A549 (cell line): ENCODE measurements at regions not wholly inside any gene's neighbourhood (a gene's known extent, or its start where the extent isn't known, plus 50 kb on each side); places are given as distances from the start of the nearest gene placed in this dataset.
"Not testable (repeated sequence)": the region's sequence is repeated elsewhere in the genome, so short reads cannot be mapped to it uniquely, and the experiment has no call there.

Experiments
- ATAC-seq, 2 experiments: fragments of 200-7000 bp in 1 of 2; fragments of >200 bp in 1 of 2; cut with Nextera tagmentation in 1 of 2; cut with Tn5 transposase in 1 of 2; 3 replicates each; pipeline versions ENCODE4 v1.8.0 to v1.9.1; 2018 to 2020; ENCODE audit warnings: mild to moderate bottlenecking in 1 of 2, moderate library complexity in 1 of 2
- CTCF ChIA-PET: fragments of 300-600 bp; sonication (Branson Sonifier 250); formaldehyde crosslinking; extraction: SDS; loops from one replicate; lab custom pipeline; 2021; ENCODE audit warnings: antibody characterized with exemption, inconsistent platforms; lab: Yijun Ruan, JAX
- POLR2A ChIA-PET: fragments of 350-600 bp; formaldehyde crosslinking; extraction: SDS; loops from one replicate; lab custom pipeline; 2021; ENCODE audit warnings: antibody characterized with exemption, inconsistent platforms; lab: Yijun Ruan, JAX
- DNase-seq, 2 experiments: peaks; one replicate each; pipeline versions ENCODE4 v3.0.0 to v3.0.0-alpha.2; 2011 to 2016; ENCODE audit warnings: low read depth in 1 of 2, low spot score in 1 of 2
- FAIRE-seq: peaks from 2 replicates; lab custom pipeline; 2011; peaks lifted over from hg19 to GRCh38; lab: Jason Lieb, UNC
- H3K27ac ChIP-seq, 2 experiments: fragments of >200 bp; sonication (Bioruptor Twin); formaldehyde crosslinking; 3 replicates each; pipeline ENCODE4 v1.5.1; 2016 to 2017
- H3K4me1 ChIP-seq: fragments of >200 bp; sonication (Bioruptor Twin); formaldehyde crosslinking; 3 replicates; pipeline ENCODE4 v1.6.1; 2016
- H3K4me2 ChIP-seq: fragments of >200 bp; sonication (Bioruptor Twin); formaldehyde crosslinking; 3 replicates; pipeline ENCODE4 v1.6.1; 2016
- H3K4me3 ChIP-seq: fragments of >200 bp; sonication (Bioruptor Twin); formaldehyde crosslinking; 3 replicates; pipeline ENCODE4 v1.5.1; 2016
- H3K9me3 ChIP-seq: fragments of >200 bp; sonication (Bioruptor Twin); formaldehyde crosslinking; 3 replicates; pipeline ENCODE4 v1.6.1; 2016
- EHMT2 ChIP-seq: fragments of 200-600 bp; sonication (generic); IDR thresholded peaks from 2 replicates; pipeline ENCODE4 v1.6.1; 2016; ENCODE audit warnings: antibody characterized with exemption, low read depth, mild to moderate bottlenecking, moderate library complexity
- ELK1 ChIP-seq: fragments of 150-350 bp; IDR thresholded peaks from 2 replicates; pipeline ENCODE4 v1.6.1; 2014; ENCODE audit warnings: low read depth, mild to moderate bottlenecking, low read length
- FOSL2 ChIP-seq, 2 experiments: fragments of 450-650 bp in 1 of 2; fragments of >200 bp in 1 of 2; sonication (Bioruptor Twin) in 1 of 2; formaldehyde crosslinking; IDR thresholded peaks; 2 replicates each; pipeline versions ENCODE4 v1.5.0 to v1.6.1; 2016 to 2020; ENCODE audit warnings: mild to moderate bottlenecking in 1 of 2, moderate library complexity in 1 of 2
- HOXB13 ChIP-seq: fragments of 250-450 bp; sonication (Bioruptor Pico); IDR thresholded peaks from 2 replicates; pipeline ENCODE4 v1.5.0; 2020; ENCODE audit warnings: low read depth, mild to moderate bottlenecking, moderate library complexity
- HOXB5 ChIP-seq: fragments of 250-450 bp; sonication (Bioruptor Pico); IDR thresholded peaks from 2 replicates; pipeline ENCODE4 v1.5.0; 2020; ENCODE audit warnings: mild to moderate bottlenecking, moderate library complexity
- JUN ChIP-seq, 2 experiments: fragments of >200 bp; sonication (Bioruptor Twin); formaldehyde crosslinking; IDR thresholded peaks; 2 replicates in 1 of 2; 3 replicates in 1 of 2; pipeline ENCODE4 v1.6.1; 2016 to 2017
- JUNB ChIP-seq: fragments of >200 bp; sonication (Bioruptor Twin); formaldehyde crosslinking; IDR thresholded peaks from 2 replicates; pipeline ENCODE4 v1.6.1; 2016
- MAFK ChIP-seq: fragments of 450-650 bp; IDR thresholded peaks from 2 replicates; pipeline ENCODE4 v1.6.1; 2014; ENCODE audit not compliant: partially characterized antibody
- PHF8 ChIP-seq: fragments of 200-600 bp; sonication (generic); IDR thresholded peaks from 2 replicates; pipeline ENCODE4 v1.6.1; 2016; ENCODE audit warnings: low read depth, mild to moderate bottlenecking, antibody characterized with exemption, moderate library complexity, borderline replicate concordance
- POLR2A ChIP-seq: IDR thresholded peaks from 2 replicates; pipeline ENCODE4 v1.6.1; 2012; ENCODE audit warnings: mild to moderate bottlenecking, low read length
- POLR2AphosphoS2 ChIP-seq: conservative IDR thresholded peaks from 2 replicates; pipeline ENCODE4 v1.6.1; 2012; ENCODE audit warnings: low read length, improper control_type of control experiment, inconsistent platforms
- RAD21 ChIP-seq, 2 experiments: fragments of >200 bp in 1 of 2; sonication (Bioruptor Twin) in 1 of 2; formaldehyde crosslinking in 1 of 2; IDR thresholded peaks in 1 of 2; conservative IDR thresholded peaks in 1 of 2; 2 replicates in 1 of 2; 3 replicates in 1 of 2; pipeline ENCODE4 v1.6.1; 2012 to 2018; ENCODE audit warnings: inconsistent platforms in 1 of 2
- RCOR1 ChIP-seq: fragments of 150-350 bp; IDR thresholded peaks from 2 replicates; pipeline ENCODE4 v1.6.1; 2014; ENCODE audit warnings: antibody characterized with exemption, low read length, low read depth
- RNF2 ChIP-seq: fragments of 200-600 bp; sonication (generic); IDR thresholded peaks from 2 replicates; pipeline ENCODE4 v1.6.1; 2016; ENCODE audit warnings: low read depth, mild to moderate bottlenecking, antibody characterized with exemption, moderate library complexity, borderline replicate concordance
- SMC3 ChIP-seq: fragments of >200 bp; sonication (Bioruptor Twin); formaldehyde crosslinking; IDR thresholded peaks from 3 replicates; pipeline ENCODE4 v1.6.1; 2018; ENCODE audit warnings: inconsistent platforms
- SREBF2 ChIP-seq: fragments of 450-650 bp; IDR thresholded peaks from 2 replicates; pipeline ENCODE4 v1.6.1; 2014; ENCODE audit warnings: mild to moderate bottlenecking, moderate library complexity
- USF2 ChIP-seq: fragments of 450-650 bp; IDR thresholded peaks from 2 replicates; pipeline ENCODE4 v1.6.1; 2014; ENCODE audit warnings: antibody characterized with exemption
- ZC3H11A ChIP-seq: fragments of 450-650 bp; IDR thresholded peaks from 2 replicates; pipeline ENCODE4 v1.6.1; 2014; ENCODE audit warnings: antibody characterized with exemption, mild to moderate bottlenecking
- ZSCAN20 ChIP-seq: fragments of 250-450 bp; sonication (Bioruptor Pico); IDR thresholded peaks from 2 replicates; pipeline ENCODE4 v1.8.0; 2022; ENCODE audit warnings: mild to moderate bottlenecking, moderate library complexity
- WGBS: methylation state at CpG from one replicate; pipeline ENCODE4 v1.1.6; 2017; ENCODE audit errors: missing lambda C conversion rate; 5-methylcytosine and 5-hydroxymethylcytosine counted together
- TF ChIP-seq, protein P1 (sequence below): IDR thresholded peaks from 2 replicates; pipeline ENCODE4 v1.6.1; 2012
- TF ChIP-seq, protein P2 (sequence below): IDR thresholded peaks from 2 replicates; pipeline ENCODE4 v1.6.1; 2012; ENCODE audit warnings: low read depth, borderline replicate concordance

DNA sequence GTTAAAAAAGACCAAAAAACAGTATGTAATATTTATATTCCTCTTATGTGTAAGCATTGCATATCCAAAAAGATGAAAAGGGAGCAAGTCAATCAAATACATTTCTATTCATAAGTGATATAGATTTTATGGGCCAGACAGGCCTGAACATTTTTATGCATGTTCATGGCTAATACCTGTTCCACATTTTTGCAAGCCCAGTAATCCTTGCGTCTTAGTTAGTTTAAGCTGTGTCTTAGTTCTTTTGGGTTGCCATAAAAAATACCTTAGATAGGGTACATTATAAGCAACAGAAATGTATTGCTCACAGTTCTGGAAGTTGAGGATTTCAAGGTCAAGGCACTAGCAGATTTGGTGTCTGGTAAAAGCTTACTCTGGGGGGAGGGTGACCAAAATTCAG is 342.1 kb downstream of the TAF11L14 start:
- Histone ChIP-seq H3K4me3 (no peak overlapping the region), H3K27ac (no peak overlapping the region), H3K9me3 (no peaks in the 10 kb centered on the region), H3K4me2 (no peak overlapping the region)
- FAIRE-seq: no peak
- POLR2A ChIA-PET: no interaction called here
- 90% methylated on average over 1 of the region's 1 CpG for WGBS
- no peak for ATAC-seq
- CTCF ChIA-PET: no interaction called here
- DNase-seq: no peak
- TF ChIP-seq JUNB: no peak
- TF ChIP-seq RNF2: no peak
- TF ChIP-seq, all 56 proteins: peak for 0
- no peaks in the 10 kb centered on the region for H3K4me1 ChIP-seq

GRCh38 chr5:17978954-17979353 is 344.7 kb downstream of the TAF11L14 start:
- Histone ChIP-seq H3K4me1 (no peaks in the 10 kb centered on the region), H3K27ac (no peak overlapping the region), H3K9me3 (no peaks in the 10 kb centered on the region), H3K4me2 (no peak overlapping the region), H3K4me3 (no peak overlapping the region)
- ChIA-PET POLR2A (no interaction called here), CTCF (no interaction called here)
- ATAC-seq (no peak), FAIRE-seq (peak; percentile 13), DNase-seq (no peak)
- 86% methylated on average over 2 of the region's 2 CpGs for WGBS
- TF ChIP-seq JUN (IDR thresholded peaks at IDR 0.05) (no peak), MAFK (peak; percentile 68)

- H3K4me1 ChIP-seq, H3K4me3 ChIP-seq, POLR2A ChIA-PET, H3K4me2 ChIP-seq, FAIRE-seq, ATAC-seq, DNase-seq, H3K27ac ChIP-seq, CTCF ChIA-PET, H3K9me3 ChIP-seq: not testable (repeated sequence)
- 76% methylated on average over 3 of the region's 3 CpGs for WGBS
- peak; percentile 68 for TF ChIP-seq ZC3H11A
These were observed 348.4 kb downstream of the TAF11L14 start for GRCh38 chr5:17982626-17983025.

- CTCF ChIA-PET: interaction anchor here (1.2 kb wide), 1 partner anchor 18 kb away, joined by 3 read pairs; no protein-coding TSS in a partner anchor
- POLR2A ChIA-PET: no interaction called here
- no peak for FAIRE-seq
These were observed 354.8 kb downstream of the TAF11L14 start for GRCh38 chr5:17989036-17989435.

More at GRCh38 chr5:17989036-17989435, 354.8 kb downstream of the TAF11L14 start:
- Histone ChIP-seq H3K4me1 (no peaks in the 10 kb centered on the region), H3K9me3 (no peaks in the 10 kb centered on the region), H3K4me2 (no peak overlapping the region), H3K4me3 (no peak overlapping the region), H3K27ac (no peak overlapping the region)
- DNase-seq (no peak), ATAC-seq (no peak)
- 70% methylated on average over 4 of the region's 4 CpGs for WGBS
- TF ChIP-seq FOSL2 (IDR thresholded peaks at IDR 0.05) (no peak), FOSL2 (CRISPR knock-in tag; IDR thresholded peaks at IDR 0.05) (no peak), RAD21 (conservative IDR thresholded peaks at IDR 0.05 in 1 of 2, IDR thresholded peaks at IDR 0.05 in 1 of 2) (no peak), POLR2AphosphoS2 (no peak), ELK1 (no peak), USF2 (no peak), RNF2 (no peak), SREBF2 (no peak), EHMT2 (no peak), SMC3 (no peak), JUNB (no peak), PHF8 (no peak), HOXB13 (no peak), RCOR1 (no peak), ZSCAN20 (no peak), HOXB5 (no peak), POLR2A (no peak)
- TF ChIP-seq, protein P1, sequence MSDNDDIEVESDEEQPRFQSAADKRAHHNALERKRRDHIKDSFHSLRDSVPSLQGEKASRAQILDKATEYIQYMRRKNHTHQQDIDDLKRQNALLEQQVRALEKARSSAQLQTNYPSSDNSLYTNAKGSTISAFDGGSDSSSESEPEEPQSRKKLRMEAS: no peak
- TF ChIP-seq, protein P2, sequence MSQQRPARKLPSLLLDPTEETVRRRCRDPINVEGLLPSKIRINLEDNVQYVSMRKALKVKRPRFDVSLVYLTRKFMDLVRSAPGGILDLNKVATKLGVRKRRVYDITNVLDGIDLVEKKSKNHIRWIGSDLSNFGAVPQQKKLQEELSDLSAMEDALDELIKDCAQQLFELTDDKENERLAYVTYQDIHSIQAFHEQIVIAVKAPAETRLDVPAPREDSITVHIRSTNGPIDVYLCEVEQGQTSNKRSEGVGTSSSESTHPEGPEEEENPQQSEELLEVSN: no peak
